GM21367 (cell line): ENCODE measurements at regions not wholly inside any gene's neighbourhood (a gene's known extent, or its start where the extent isn't known, plus 50 kb on each side); places are given as distances from the start of the nearest gene placed in this dataset.

Experiments used
- ATAC-seq: cut with Tn5 transposase; IDR thresholded peaks from one replicate; pipeline ENCODE4 v1.9.1; 2021; ENCODE audit not compliant: unreplicated experiment

DNA sequence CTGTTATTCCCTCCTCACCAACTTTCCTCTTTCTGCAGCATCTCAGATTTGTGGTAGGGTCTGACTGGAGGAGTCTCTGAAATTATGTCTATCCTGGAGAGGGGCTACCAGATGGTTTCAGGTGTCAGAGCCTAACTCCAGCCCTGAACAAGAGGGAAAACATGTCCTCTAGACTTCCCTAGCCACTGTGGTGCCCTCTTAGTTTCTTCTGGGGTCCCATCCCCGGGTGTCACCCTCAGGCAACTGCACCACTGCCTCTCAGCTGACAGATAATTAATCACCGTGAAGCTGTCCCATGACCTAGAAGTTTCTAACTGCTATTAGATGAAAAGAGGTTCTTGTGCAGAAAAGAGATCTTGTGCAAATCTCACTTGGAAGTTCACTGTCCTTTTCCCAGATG lies 95.1 kb upstream of the CELF4 start:
- ATAC-seq: no peak

DNA sequence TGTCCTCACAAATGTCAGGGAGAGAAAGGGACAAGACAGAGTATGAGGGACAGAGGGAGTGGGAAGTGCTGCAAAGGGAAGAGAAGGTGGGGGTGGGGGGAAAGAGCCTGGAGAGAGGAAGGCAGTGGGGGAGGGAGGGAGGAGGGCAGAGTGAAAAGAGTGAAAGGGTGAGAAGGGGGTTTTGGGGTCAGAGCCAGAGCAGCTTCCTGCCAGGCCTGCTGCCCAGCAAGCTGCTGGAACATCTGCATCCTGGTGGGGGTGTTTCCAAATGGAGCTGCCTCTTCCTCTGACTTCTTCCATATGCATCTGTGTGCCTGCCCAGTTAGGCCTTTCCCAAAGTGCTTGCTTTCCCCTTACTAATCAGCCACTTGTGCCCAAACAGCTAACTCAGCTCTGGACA lies 94.3 kb upstream of the CELF4 start:
- ATAC-seq: no peak

DNA sequence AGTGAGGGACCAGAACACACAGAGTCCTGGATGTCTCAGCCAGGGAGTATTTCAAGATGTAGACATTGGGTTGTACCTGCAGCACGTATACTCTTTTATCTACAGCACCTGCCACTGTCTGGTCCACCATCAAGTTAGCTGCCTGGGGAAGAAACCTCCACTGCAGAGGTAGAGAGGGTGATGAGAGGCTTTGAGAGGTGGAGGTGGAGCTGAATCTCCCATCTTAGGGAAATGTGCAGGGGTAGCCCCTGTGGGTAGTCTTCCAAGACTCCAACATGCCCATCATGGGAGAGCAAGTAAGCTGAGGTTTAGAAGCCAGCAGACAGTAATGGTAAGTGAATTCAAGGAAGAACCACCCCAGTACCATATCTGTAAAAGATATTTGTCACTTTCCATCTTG lies 93.3 kb upstream of the CELF4 start:
- no peak for ATAC-seq

DNA sequence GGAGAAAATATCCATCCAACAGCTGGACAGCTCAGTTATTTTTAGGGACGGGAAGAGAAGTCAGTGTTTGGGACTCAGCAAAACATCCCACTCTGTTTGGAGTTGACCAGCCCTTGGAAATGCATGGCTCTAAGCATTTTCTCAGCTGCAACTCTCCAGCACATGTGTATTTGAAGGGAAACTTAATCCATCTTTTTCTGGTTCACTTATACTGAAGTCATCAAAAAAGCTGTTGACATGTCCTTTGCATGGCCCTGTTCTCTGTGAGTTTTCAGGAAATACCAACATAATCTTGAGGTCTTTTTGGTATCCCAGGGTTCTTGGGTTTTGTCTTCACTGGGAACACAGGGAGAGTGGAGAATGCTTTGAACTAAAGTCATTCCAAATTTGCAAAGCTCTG lies 91.9 kb upstream of the CELF4 start:
- no peak for ATAC-seq

DNA sequence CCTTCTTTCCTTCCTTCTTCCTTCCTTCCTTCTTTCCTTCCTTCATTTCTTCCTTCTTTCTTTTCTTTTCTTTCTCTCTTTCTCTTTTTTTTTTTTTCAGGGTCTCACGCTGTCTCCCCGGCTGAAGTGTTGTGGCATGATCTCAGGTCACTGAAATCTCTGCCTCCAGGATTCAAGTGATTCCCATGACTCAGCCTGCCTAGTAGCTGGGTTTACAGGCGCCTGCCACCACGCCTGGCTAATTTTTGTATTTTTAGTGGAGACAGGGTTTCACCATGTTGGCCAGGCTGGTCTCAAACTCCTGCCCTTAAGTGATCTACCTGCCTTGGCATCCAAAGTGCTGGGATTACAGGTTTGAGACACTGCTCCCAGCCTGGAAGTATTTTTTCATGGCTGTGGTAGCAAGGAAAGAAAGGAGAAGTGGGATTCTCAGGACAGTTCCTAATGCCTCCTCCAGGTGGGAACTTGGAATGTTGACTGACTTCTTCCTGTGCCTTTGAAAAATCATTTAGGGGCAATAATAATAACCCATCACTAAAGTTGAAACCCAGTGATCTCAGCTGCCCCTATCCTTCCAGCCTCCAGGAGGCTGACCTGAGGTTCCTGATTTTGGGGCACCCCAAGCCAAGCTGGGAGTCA lies 89.3 kb upstream of the CELF4 start:
- no peak for ATAC-seq

DNA sequence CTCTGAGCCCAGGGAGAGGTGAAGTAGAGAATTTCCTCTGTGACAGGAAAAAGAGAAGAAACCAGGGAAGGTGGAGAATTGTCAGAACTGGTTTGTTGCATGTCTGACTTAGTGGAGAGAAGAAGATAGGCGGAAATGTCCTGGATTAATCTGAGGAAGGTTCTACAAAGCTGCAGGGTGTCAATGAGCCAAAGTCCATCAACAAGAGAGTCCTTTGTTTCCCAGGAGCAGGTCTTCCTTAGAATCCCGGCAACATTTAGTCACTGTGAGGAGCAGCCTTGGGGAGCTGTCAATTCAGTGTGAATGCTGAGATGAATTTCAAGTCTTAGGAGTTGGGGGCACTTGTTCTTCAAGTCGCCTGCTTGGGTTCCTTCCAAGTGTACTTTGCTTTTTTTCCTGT lies 88.4 kb upstream of the CELF4 start:
- no peak for ATAC-seq

DNA sequence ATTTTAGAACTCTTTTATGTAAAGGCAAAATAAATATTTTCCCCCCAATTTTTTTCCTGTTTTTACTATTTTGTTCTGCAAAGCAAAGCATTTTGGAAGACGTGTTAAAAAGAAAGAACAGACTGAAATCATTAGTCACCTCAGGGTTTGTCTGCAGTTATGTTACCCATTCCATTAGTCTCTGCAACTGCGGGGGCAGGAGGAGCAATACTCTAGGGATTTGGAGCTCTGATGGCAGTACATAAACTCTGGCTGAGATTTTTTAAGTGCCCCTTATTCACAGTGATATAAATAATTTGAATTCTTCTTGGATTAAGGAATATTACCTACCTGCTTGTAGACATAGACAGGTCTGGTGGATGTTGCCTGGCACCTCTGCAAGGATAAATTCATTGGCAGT lies 88.0 kb upstream of the CELF4 start:
- ATAC-seq: no peak

DNA sequence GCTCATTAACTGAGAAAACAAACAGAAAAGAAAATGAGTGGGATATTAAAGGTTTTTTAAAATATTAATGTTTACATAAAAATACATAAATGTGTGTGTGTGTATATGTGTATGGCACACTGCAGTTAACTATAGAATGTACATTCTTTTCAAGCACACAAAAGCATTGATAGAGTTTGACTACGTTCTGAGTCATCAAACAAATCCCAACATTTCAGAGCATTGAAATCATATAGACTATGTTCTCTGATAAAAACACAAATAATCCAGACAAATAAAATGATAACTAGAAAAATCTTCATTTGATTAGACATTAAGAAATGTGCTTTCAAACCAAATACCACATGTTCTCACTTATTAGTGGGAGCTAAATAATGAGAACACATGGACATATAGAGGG lies 84.3 kb upstream of the CELF4 start:
- no peak for ATAC-seq

DNA sequence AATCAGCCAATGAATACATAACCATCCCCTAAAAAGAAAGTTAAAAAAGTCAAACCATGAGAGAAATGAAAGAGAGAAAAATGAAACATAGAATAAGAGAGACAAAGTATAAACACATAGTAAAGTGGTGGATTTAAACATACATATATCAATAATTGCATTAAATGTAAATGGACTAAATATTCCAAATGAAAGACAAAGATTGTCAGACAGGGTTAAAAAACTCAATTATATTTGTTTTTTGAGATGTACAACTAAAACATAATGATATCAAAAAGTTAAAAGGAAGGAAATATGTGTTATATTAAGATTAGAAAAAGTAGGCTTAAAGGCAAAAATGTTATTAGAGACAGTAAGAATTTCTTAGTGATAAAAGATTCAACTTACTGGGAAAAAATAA lies 83.8 kb upstream of the CELF4 start:
- no peak for ATAC-seq

DNA sequence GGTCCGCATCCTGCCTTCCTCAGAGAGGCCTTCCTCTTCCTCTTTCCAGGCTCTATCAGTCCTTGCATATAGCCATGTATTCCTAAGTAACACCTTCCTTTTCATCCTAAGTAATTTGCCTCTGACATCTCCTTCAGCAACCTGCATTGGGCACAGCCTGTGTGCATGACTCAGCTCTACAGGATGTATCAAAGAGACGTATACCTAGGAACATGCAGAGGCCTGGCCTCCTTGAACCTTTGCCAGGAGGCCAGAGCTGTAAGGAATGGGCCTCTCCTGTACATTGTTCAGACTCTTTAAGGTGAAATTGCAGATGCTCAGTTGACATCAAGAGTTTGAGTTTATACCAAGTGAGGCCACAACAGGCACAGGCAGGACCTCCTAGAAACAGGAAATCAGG lies 76.0 kb upstream of the CELF4 start:
- no peak for ATAC-seq

DNA sequence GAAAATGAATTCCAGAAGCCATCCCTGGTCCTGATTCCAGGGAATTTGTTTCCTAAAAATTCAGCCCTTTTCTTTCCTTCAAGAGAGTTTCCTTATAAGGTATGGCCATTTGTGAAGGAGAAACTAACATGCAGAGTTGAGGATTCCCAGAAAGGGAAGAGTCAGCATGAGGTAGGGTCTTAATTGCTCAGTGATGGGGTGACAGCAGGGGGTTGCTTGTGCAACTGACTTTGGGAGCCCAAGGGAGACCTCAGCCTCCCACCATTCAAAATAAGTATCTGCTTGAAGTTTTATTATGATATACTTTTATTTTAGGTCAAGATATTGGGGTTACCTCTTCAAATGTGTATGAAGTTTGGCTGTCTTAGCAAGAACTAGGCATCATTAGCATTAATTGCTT lies 74.9 kb upstream of the CELF4 start:
- no peak for ATAC-seq

DNA sequence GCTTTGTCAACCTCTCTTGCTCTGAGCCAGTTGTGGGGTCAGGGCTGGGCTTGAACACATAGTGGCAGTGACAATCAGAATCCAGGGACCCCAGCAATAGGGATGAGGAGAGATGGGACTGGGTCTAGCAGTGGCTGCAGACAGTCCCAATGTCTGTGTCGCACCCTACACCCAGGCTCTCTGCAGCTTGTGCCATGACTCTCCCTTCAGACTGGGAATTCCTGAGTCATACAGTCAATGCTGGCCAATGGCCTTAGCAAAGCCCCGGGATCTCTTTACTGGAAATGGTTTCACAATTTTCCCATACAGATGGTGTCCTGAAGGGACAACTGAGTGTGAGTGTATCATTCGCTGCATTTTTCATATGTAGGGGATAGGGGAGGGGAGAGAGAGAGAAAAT lies 74.2 kb upstream of the CELF4 start:
- no peak for ATAC-seq

DNA sequence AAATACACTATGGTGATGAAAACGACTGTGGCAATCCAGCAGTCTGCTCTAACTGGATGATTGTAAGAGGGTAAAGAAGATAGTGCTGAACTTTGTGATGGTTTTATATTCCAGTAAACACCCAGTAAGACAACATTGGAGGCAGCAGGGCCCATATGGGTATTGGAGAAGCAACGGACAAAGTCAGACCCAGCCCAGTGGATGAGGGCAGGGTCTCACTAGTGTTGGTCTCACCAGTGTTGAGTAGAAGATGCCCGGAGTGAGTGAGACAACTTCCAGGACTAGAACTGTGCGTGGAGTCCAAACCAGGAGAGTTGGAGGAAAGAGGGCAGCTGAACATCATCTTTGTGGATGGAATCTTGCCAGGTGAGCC lies 71.9 kb upstream of the CELF4 start:
- no peak for ATAC-seq

DNA sequence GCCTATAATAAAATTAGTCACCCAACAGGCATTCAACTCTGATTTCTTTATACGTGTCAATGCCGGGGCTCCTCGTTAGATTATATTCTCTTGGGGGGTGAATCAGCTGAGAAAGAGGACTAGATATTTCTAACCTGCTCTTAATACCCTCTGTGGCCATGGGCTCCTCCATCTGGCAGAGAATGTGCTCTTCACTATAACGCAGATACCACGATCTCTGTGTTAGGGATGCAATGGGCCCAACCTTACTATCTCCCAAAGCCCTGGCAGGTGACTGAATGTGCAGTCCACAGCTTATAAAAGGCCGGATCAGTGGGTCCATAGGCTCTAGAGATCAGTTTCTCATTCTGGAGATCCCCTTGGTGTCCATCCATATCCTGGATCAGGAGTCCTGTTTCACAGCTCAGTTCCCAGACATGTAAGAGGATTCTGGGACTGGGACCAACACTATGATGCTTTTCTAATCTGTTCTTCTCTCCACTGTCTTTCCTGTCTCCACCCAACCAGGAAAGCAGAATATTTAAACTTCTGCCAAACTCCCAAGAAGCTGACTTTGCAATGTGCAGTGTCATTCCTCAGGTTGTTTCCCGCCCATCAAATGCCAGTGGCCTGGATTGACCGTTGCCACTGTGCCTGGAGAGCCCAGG lies 71.4 kb upstream of the CELF4 start:
- no peak for ATAC-seq

DNA sequence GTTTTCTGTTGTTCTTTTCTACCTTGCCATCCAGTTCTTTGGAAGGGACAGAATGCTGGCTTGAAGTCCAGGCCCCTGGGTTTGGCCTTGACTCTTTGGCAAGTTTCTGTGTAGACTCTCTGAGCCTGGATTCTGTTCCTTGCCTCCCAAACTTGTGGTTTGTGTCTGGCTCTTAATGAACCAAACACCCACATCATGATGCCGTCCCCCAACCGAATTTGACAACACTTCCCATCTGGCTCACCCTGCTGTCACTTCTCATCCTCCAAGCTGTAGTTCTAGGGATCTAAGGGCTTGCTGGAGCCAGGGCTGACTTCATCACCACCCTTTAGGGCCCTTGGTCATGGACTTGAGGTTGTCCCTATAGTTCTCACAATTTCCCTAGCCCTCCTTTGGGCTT lies 68.9 kb upstream of the CELF4 start:
- ATAC-seq: no peak

DNA sequence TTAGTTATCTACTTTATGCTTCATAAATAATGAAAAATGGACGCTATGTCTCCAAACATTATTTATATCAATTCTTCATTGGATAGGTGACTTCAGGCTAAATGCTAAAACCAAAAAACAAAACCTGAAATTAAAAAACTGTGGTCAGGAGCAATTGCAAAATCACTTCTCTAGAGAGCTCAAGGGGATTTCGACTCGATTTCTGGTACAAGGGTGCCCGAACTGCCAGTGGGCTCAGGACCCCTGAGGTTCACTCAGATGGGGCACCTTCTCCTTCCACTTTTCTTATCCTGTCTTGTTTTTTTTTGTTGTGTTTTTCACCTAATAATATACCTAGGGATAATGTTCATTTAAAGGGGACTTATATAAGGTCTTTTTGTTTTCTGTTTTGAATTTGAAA lies 65.8 kb upstream of the CELF4 start:
- no peak for ATAC-seq

DNA sequence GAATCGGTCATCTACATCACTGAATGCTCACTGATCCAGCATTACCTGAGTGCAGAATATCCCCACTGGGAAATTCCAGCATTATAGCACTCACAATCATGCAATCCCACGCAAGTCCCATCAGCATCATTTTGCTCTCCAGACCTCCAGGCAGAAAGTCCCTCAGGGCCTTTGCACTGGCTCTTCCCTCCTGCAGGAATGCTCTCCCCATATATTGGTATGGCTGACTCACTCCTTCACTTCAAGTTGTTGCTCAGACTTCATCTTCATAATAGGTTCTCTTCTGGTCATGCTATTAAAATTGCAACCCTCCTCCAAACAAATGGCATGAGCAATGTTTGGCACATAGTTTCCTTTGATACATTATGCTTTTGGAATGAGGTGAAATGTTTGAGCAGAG lies 64.7 kb upstream of the CELF4 start:
- ATAC-seq: no peak

DNA sequence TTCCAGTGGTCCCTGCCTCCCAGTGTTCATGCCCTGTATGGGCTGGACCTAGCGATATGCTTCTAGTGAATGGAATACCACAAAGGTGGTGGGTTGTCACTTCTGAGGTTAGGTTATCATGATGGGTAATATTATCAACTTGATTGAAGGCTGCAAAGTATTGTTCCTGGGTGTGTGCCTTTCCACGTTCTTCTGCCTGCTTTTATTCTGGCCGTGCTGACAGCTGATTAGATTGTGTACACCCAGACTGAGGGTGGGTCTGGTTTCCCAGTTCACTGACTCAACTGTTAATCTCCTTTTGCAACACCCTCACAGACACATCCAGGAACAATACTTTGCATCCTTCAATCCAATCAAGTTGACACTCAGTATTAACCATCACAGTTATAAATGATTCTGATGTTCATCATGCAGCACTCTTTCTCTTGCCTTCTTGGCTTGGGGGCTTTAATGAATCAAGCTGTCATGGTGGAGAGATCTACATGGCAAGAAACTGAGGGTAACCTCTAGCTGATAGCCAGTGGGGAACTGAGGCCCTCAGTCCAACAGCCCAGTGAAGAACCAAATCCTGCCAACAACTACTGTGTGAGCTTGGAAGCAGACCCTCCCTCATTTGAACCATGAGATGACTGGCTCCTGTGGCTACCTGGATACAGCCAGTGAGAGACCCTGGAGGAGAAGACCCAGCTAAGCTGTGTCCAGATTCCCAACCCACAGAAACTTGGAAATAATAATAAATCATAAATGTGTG lies 63.0 kb upstream of the CELF4 start:
- no peak for ATAC-seq

DNA sequence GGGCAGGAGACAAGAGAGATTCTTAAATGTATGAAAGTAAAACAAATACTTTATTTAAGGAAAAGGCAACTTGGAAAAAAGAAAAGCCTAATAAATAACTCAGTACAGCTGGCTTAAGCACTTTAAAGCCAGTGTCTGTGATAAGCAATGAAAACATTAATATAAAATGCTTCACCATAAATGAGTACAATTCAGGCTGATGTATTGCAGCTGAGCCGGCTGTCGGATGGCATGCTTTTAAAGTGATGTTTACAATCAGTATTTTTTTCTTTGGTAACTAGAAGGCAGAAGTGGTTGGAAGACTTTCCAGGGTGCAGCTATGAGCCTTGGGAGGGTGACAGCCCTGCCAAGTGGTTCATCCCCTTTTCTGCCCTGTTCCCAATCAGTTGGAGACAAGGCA lies 58.7 kb upstream of the CELF4 start:
- no peak for ATAC-seq

DNA sequence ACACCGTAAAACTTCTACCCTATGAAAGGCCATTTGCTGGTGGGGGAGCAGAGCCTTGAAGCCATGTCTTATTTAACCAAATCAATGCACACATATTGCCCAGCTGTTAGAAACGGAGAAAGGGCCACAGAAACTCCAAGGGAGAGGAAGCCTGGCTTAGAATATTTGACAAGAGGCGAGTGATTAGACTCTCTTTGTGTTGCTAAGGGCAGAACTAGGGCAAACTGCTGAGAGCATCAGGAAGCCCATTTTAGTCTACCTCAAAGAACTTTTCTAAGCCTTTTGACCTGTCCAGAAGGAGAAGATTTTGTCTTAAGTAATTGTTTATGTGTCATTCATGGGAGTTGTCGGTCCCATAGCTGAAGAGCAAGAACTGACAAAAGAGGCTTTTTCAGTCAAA lies 54.4 kb upstream of the CELF4 start:
- ATAC-seq: no peak

DNA sequence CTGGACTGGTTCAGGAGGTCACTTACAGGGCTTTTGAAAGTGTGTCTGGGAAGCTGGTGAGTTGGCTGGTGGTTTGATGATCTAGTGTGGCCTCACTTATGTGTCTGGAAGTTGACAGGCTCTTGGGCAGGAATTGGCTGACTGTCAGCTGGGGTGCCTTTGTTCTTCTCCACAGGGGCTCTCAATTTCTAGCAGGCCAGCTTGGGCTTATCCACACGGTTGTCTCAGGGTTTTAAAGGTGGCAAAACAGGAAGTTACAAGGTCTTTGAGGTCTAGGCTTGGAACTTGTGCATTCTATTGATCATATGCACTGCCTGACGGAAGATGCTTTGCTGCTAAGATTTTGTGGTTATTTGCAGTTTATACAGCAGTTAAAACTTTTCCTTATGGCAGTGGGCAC lies 52.0 kb upstream of the CELF4 start:
- ATAC-seq: no peak
